Epithelial cell of esophagus (primary cell): ENCODE measurements at regions not wholly inside any gene's neighbourhood (a gene's known extent, or its start where the extent isn't known, plus 50 kb on each side); places are given as distances from the start of the nearest gene placed in this dataset.

Source experiments
- DNase-seq: peaks from one replicate; pipeline ENCODE4 v3.0.0; 2010; ENCODE audit warnings: low read depth
- H3K4me3 ChIP-seq: 2 replicates; pipeline ENCODE4 v1.5.1; 2011; ENCODE audit warnings: mild to moderate bottlenecking, low read length, control low read depth
- TF ChIP-seq, protein P1 (sequence below): IDR thresholded peaks from 2 replicates; pipeline ENCODE4 v1.5.1; 2011; ENCODE audit warnings: low read depth, mild to moderate bottlenecking, low read length, control low read depth, inconsistent platforms; ENCODE audit not compliant: insufficient read depth; ENCODE audit errors: missing control alignments

DNA sequence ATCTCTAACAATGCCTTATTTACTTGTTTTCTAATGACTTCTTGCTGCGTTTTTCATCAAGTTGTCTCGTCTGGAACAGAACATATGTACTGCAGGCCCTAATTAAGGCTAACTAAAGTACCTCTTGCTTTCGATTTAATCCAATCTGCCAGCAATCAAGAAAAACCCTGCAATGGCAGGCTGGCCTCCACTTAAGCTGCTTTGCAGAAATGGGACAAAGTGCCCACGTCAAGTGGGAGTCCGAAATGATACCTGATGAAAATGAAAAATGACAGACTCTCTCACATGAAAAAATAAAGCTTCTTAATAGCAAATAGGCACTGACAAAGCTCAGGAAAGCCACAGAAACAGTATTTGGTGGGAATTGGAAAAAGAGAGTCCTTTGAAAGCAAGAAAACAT, 1454.7 kb downstream of the FAM181B start:
- no peak for DNase-seq
- TF ChIP-seq, protein P1, sequence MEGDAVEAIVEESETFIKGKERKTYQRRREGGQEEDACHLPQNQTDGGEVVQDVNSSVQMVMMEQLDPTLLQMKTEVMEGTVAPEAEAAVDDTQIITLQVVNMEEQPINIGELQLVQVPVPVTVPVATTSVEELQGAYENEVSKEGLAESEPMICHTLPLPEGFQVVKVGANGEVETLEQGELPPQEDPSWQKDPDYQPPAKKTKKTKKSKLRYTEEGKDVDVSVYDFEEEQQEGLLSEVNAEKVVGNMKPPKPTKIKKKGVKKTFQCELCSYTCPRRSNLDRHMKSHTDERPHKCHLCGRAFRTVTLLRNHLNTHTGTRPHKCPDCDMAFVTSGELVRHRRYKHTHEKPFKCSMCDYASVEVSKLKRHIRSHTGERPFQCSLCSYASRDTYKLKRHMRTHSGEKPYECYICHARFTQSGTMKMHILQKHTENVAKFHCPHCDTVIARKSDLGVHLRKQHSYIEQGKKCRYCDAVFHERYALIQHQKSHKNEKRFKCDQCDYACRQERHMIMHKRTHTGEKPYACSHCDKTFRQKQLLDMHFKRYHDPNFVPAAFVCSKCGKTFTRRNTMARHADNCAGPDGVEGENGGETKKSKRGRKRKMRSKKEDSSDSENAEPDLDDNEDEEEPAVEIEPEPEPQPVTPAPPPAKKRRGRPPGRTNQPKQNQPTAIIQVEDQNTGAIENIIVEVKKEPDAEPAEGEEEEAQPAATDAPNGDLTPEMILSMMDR, result no peak
- no peak overlapping the region for H3K4me3 ChIP-seq

DNA sequence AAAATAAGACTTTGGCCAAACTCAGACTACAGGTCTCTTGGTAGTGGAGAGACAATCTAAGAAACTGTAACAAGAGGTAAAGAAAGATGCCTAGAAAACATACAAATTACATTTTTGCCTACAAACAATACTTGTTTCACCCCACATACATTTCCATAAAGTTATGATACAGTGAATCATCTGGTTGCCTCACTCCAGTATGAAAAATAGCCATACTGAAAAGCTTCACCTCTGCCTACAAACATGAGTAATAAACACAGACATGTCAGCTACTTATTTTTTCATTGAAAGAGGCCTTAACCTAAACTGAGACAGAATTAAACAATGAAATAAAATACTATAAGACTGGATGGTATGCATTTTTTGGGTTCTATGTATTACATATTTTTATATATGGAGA, 1463.0 kb downstream of the FAM181B start:
- TF ChIP-seq, protein P1, result no peak
- DNase-seq, result peak; percentile 58

DNA sequence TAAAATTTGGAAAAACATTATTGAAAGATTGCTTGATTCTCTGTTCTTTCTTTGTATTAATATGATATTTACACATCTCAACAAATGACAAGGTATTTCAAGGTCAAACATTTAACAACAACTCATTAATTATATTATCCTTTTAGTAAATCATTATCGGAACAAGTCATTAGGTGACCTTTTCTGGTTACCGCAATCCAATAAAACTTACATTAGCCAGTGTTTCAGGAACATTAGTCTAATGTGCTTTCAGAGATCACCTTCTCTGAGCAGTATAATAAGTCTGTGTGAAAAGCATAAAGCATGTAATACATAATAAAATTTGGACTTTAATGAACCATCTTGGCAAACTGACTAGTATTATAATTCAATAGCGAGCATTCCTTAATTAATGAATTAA, 1466.4 kb downstream of the FAM181B start:
- TF ChIP-seq, protein P1, result no peak
- H3K4me3 ChIP-seq, result no peak overlapping the region
- DNase-seq, result no peak

More for the DNA sequence above, 1463.0 kb downstream of the FAM181B start:
- no peak overlapping the region for H3K4me3 ChIP-seq

DNA sequence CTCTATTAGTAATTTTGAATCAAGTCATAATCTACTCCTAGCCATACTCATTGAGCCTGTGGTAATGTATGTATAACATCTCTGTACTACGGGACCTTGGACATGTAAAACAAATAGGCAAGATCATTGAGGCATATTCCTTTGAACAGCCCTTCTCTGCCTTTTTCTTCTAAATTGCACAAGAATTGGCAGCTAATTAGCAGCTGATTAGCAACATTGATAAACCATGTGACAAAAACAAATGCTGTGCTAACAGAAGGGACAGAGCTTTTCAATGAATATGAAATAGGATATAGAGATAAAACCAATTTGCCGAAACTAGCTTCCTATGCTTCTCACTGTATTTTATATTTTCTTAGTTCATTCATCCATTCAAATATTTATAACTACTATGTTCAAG, 1474.2 kb downstream of the FAM181B start:
- TF ChIP-seq, protein P1, result no peak
- DNase-seq, result no peak
- no peak overlapping the region for H3K4me3 ChIP-seq

DNA sequence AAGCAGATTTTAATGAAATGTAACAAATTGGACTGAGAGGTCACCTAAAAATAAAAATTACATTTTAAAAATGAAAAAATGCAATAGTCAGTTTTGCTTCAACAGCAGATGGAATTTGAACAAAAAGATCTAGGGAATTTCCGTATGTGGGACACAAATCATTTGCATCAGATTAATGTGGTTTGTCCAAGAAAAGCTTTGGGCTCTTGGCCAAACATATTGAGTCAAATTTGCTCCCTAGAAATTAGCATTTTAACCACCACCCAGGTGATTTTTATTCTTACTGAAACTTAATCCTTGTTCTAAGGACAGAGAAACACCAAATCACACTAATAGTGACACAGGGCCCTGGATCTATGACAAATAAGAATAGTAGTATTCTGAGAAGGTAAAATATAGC, 1477.8 kb downstream of the FAM181B start:
- no peak for DNase-seq
- TF ChIP-seq, protein P1, result no peak

DNA sequence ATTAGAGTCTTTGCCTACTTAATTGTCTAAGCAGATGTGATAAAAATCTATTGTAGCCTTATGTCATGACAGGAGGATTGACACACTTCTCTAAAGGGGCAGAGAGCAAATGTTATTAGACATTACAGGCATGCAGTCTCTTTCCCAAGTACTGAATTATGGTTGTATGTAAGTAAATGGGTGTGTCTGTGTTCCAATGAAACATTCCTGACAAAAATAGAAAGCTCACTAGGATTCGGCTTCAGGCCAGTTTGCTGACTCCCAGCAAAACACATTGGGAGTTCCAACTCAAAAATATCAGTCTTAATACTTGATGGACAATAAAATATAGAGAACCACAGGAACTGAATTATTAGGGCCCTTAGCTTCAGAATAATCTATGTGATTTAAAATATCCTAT, 1480.4 kb downstream of the FAM181B start:
- no peak overlapping the region for H3K4me3 ChIP-seq
- no peak for DNase-seq
- TF ChIP-seq, protein P1, result no peak

More for the DNA sequence above, 1477.8 kb downstream of the FAM181B start:
- no peak overlapping the region for H3K4me3 ChIP-seq

DNA sequence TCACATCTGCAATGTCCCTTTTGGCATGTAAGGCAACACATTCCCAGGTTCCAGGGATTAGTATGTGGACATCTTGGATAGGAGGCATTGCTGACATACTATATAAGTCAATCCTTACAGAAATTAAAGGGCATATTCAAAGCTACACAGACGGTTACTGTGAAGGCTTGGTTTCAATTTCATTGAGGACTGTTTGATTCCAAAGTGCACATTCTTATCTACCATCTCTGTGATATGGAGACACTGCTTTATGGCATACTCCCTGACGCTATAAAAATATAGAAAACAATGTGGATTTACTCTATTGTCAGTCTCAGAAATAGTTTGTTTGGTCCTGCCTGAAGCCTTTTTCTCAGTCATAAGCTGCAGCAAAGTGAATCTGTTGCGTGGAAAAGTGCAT, 1486.7 kb downstream of the FAM181B start:
- no peak overlapping the region for H3K4me3 ChIP-seq
- TF ChIP-seq, protein P1, result no peak
- no peak for DNase-seq
